SIG-M5 (cell line): ENCODE measurements at regions not wholly inside any gene's neighbourhood (a gene's known extent, or its start where the extent isn't known, plus 50 kb on each side); places are given as distances from the start of the nearest gene placed in this dataset.

ENCODE experiments used
- DNase-seq: peaks from one replicate; lab custom pipeline; 2025; lab: John Stamatoyannopoulos, UW

GRCh38 chr10:6769704-6770417, 189.8 kb upstream of the PRKCQ start:
- DNase-seq = no peak

- no peak for DNase-seq
These were observed 186.2 kb upstream of the PRKCQ start for GRCh38 chr10:6766131-6766801.

DNA sequence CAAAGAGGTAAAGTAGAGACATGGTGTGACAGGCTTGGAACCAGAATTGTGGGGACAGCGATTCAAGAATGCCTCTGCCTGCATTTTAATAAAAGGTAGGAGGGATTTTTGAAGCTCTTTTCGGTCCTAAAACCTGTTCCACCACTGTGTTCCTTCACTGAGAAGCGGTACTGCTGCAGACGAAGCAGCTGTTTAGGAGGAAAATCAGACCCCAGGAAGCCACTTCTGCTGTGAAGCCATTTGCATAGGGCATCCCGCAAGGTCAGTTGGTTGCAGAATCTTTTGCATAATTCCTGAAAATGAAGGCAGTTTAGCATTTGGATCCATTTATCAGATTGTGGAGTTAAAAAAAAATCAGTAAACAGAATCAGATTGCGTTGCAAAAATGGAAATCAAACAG, 183.3 kb upstream of the PRKCQ start:
- no peak for DNase-seq

DNA sequence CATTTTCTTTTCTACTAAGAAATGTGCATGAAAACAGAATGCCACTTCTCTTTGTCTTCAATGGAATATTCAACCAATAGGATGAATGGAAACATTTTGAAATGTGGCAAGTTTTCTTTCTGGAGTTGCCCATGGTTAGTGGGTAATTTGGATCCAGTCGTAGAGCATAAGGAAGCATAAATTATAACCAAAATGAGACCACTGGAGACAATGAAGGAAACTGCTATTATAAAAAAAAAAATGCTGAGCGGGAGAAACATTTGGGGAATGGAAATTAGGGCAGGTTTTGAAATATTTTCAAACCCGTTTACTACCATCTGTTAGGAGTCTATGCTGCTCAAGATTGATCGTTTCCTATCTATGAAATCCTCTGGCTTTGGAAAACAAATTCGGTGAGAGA, 182.9 kb upstream of the PRKCQ start:
- no peak for DNase-seq

GRCh38 chr10:6759961-6760360, 179.9 kb upstream of the PRKCQ start:
- DNase-seq = no peak

DNA sequence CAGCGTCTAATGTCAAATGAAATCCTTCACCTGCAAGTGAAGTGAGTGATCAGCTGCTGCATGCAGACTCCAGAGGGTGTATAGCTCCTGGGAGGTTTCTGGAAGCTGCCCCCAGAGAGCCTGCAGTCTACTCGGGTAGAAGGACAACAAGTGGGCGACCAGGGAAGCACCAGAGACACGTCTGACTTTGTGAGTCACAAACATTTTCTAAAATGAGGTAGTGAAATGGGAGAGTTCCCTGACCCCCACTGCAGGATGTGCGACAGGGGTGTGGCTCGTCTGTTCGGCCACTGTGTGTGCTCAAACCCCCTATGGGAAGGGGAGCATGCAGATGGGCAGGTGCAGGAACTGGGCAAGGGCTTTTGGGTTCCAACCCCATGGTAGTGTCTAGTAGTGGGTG, 177.1 kb upstream of the PRKCQ start:
- DNase-seq = no peak

DNA sequence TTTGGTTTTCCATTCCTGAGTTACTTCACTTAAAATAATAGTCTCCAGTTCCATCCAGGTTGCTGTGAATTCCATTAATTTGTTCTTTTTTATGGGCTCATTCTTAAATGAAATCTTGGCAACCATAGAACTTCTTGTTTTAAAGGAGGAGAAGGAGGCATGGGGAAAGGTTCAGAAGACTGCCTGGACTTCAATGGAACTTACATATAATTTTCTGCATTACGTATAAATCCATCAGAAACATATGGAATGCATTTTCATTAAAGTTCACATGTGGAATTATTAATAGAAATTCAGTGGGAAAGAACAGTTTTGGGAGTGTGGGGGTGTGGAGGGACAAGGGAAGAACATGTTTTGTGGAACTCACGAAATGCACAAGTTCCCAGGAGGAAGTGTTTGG, 176.6 kb upstream of the PRKCQ start:
- no peak for DNase-seq

DNA sequence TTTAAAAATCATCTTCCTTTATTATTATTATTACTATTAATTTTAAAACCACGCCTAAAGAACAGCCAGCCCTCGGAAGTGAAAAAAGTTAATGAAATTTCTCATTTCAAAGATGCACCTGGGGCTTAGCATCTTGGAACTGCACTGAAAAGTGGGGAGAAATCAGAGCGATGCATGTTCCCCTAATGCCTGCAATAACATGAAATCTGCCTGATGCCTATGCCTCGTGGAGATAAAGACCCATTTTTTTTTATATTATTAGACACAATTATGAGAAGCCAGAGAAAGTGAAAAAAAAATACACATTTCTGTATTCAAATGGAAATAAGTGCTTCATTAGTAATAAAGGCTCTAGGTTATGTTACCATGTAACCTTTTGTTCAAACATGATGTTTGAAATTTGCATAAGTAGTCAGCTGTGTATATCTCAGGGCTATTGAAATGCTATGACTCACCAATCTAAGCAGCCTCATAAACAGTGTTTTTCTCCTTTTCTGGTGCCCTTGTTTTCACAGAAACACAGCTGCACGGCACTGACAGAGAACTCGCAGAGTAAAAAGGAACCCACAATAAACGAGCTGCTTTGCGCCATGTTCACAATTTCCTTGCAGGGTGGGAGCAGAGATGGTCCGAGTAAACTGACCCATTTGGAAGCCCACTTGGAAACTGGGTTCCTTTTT, 175.8 kb upstream of the PRKCQ start:
- no peak for DNase-seq

GRCh38 chr10:6753644-6754043, 173.6 kb upstream of the PRKCQ start:
- no peak for DNase-seq

DNA sequence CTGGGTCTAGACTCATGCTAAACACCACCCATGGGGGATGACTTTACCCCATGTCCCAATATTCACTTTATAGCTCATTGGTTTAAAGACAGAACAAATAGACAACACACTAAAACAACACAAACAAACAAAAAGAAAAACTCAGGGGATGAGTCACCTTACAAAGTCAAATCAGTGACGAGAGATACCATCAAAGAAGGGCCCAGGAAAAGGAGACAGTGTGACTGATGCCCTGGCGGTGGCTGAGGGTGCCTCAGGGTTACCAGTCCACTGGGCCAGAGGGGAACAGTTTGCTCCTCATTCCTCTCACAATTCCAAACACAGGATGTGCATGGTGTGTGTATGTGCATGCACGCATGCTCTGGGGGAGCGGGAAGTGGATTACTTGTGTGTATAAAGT, 171.3 kb upstream of the PRKCQ start:
- no peak for DNase-seq

DNA sequence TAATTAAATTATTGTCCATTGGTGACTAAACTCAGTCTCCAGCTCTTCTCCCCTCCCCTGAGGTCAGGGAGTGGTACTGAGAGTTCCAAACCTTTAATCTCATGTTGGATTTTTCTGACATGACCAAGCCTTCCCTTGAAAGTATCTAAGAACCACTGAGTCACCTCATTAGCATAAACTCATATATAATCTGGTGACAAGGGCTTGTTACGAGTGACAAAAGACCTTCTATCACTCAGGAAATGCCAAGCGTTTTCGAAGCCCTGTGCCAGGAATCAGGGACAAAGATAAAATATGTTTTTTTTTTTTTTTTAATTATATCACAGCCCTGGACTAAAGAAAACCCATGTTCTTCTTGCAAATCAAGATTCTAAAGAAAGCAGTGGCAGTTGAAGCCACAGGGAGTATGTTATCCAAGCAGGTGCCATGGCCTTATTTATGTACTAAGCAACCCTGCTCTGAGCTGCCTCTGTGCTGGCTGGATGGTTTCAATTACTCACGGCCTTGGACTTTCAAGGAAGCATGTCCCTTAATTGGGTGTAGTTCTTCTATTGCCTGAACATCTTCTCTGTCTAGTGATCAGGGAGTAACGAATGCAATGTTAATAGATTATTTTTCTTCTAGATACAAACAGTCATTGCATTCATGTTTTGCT, 169.0 kb upstream of the PRKCQ start:
- no peak for DNase-seq

GRCh38 chr10:6748029-6748428, 168.0 kb upstream of the PRKCQ start:
- no peak for DNase-seq

DNA sequence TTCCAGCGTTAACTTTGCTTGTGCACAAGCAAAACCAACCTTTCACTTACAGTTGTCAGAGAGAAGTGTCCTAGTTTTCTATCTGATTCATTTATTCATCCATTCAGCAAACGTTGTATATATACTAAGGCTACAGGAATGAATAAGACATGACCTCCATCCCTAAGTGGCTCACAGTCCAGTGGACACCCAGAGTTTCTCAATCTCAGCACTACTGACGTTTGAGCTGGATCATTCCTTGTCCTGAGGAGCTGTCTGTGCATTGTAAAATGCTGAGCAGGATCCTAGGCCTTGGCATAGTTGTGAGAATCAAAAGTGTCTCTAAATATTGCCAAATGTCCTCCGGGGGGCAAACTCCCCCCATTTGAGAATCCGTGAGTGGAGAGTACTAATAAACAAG, 166.7 kb upstream of the PRKCQ start:
- DNase-seq = no peak

GRCh38 chr10:6743291-6743849, 163.3 kb upstream of the PRKCQ start:
- no peak for DNase-seq

DNA sequence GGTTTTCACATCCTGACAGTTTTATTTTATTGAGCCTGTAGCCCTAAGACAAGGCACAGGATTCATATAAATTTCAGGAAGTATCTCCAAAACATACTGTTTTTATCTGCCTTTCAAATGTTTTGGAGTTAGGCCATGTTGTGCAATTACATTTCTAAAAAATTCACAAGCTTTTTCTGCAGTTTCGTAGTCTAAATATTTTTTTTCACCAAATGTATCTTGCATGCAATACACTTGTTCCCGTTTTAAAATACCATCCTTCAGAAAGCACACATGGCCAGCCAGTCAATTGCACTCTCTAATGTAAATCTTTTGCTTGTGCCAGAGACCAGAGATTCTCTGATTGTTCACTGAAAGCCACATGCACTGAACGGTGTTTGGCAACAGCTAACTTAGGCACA, 161.5 kb upstream of the PRKCQ start:
- DNase-seq = no peak

- no peak for DNase-seq
These were observed 159.6 kb upstream of the PRKCQ start for GRCh38 chr10:6739530-6740174.

GRCh38 chr10:6738112-6738768, 158.2 kb upstream of the PRKCQ start:
- no peak for DNase-seq

DNA sequence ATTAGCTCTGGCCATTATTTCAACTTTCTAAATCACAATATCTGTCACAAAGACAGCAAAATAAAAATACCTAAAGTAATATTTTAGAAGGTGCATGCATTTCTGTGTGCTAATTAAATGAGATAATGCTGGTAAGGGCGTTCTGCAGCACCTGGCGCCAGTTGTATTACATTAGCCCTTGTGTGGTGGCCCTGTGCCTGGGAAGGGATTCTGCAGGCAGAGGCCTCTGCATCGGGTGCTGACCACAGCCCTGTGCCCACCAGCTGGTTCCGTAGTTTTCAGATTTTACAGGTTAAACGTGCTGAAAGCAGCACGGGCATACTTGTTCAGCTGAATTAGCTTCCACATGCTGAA, 157.7 kb upstream of the PRKCQ start:
- no peak for DNase-seq

DNA sequence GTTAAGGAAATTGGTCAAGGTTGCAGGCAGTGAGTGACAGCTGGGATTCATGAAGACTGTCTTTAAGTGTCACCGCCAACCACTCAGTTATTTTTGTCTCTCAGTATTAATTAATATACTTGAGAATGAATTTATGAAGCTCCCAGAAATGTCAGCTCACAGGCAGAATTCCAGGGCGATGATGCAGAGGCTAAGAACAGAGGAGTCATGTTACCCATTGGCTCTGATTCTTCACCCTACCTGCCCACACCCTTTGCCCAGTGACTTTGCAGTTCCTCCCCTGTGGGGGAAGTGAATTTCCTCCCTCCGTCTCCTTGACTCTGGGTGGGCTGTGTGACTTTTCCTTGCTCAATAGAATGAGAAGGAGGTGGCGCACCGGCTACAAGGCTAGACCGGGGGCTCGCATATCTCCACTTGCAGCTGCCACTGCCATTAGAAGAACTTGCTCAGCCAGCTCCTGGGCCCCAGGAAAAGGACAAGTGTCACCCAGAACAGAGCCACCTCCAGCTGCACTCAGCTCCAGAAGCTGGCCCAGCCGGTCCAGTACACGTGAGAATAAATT, 157.1 kb upstream of the PRKCQ start:
- DNase-seq = no peak

DNA sequence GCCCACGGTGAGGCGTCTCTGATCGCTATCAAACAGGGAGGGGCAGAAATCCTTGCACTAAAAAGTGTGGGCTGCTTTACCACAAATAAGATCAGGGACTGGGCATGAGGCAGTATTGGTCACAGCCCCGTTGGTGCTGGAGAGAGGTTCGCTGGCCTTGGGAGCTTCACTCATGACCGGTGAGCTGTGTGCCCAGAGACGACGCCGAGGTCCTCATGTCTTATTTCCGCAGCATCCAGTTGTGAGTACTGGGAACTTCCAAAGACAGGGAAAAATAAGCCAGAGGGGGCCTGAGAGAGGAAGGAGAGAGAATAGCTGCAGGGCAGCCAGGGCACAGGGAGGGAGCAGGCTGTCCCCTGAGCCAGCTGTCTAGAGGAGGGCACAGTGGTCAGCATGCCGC, 154.2 kb upstream of the PRKCQ start:
- DNase-seq = no peak

DNA sequence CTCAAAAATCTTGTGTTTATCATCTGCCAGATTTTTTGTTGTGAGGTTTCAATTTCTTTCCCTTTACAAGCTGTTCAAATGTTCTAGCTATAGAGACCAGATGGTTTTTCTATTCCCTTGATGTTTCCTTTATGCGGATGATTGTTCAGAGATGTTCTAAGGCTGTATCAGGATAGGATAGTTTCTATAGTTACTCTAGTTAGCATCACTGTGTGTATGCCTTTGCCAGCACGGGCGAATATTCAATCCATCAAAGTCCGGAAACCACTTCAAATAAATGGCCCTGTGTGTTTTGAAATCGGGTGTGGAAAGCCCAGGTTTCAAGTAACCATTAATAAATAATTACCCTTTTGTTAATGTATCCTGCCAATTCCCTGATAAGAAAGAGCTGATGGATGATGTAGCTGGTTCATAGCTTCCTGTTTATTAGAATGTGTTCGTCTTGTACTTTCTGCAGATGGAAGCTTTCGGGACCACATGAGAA, 149.8 kb upstream of the PRKCQ start:
- DNase-seq = no peak
